OCI-LY7 (cell line): ENCODE measurements at regions not wholly inside any gene's neighbourhood (a gene's known extent, or its start where the extent isn't known, plus 50 kb on each side); places are given as distances from the start of the nearest gene placed in this dataset.

Experiments
- BruUV-seq: library from RNA; stranded (reverse); fragments of 400-500 nt; replicated peaks from 2 replicates; lab custom pipeline; 2021; lab: Mats Ljungman, UMichigan
- CTCF ChIA-PET: fragments of 300-600 bp; sonication (Branson Sonifier 250); formaldehyde crosslinking; loops from one replicate; lab custom pipeline; 2022; ENCODE audit warnings: antibody characterized with exemption; ENCODE audit not compliant: unreplicated experiment; lab: Charles Lee
- POLR2A ChIA-PET: fragments of 300-600 bp; sonication (Branson Sonifier 250); formaldehyde crosslinking; loops from one replicate; lab custom pipeline; 2022; ENCODE audit warnings: antibody characterized with exemption; lab: Charles Lee
- DNase-seq: peaks from one replicate; pipeline ENCODE4 v3.0.0-alpha.2; 2015; ENCODE audit warnings: low spot score
- H2AFZ ChIP-seq: fragments of 200-600 bp; sonication (generic), shearing (Covaris generic); 2 replicates; pipeline ENCODE4 v1.6.1; 2014; ENCODE audit warnings: mild to moderate bottlenecking, antibody characterized with exemption, low read length, moderate library complexity
- H3K27ac ChIP-seq: fragments of 200-600 bp; sonication (generic); 2 replicates; pipeline ENCODE4 v1.5.1; 2014; ENCODE audit warnings: mixed run types, low read depth, mild to moderate bottlenecking, moderate library complexity, low read length, inconsistent platforms; ENCODE audit not compliant: poor library complexity, severe bottlenecking
- H3K36me3 ChIP-seq: fragments of 200-600 bp; sonication (generic); 2 replicates; pipeline ENCODE4 v1.6.1; 2014; ENCODE audit warnings: mild to moderate bottlenecking, antibody characterized with exemption, low read length, moderate library complexity, mixed read lengths; ENCODE audit not compliant: insufficient read depth
- H3K4me1 ChIP-seq: fragments of 200-600 bp; sonication (generic); 2 replicates; pipeline ENCODE4 v1.5.1; 2014; ENCODE audit warnings: mild to moderate bottlenecking, low read length; ENCODE audit not compliant: insufficient read depth, poor library complexity, severe bottlenecking
- H3K4me2 ChIP-seq: fragments of 200-600 bp; sonication (generic); 2 replicates; pipeline ENCODE4 v1.6.1; 2014; ENCODE audit warnings: mild to moderate bottlenecking, low read length
- H3K4me3 ChIP-seq: fragments of 200-600 bp; sonication (generic); 2 replicates; pipeline ENCODE4 v1.5.1; 2014; ENCODE audit warnings: mild to moderate bottlenecking, low read depth, low read length; ENCODE audit not compliant: poor library complexity, severe bottlenecking
- H3K79me2 ChIP-seq: fragments of 200-600 bp; sonication (generic); 2 replicates; pipeline ENCODE4 v1.6.1; 2016; ENCODE audit warnings: low read depth, mild to moderate bottlenecking, low read length, moderate library complexity, mixed read lengths; ENCODE audit not compliant: insufficient read depth
- H3K9me2 ChIP-seq: fragments of 200-600 bp; sonication (generic); 2 replicates; pipeline ENCODE4 v1.6.1; 2016; ENCODE audit warnings: mild to moderate bottlenecking, low read length, mixed read lengths; ENCODE audit not compliant: insufficient read depth
- H3K9me3 ChIP-seq: fragments of 200-600 bp; sonication (generic); 2 replicates; pipeline ENCODE4 v1.6.1; 2014; ENCODE audit warnings: mild to moderate bottlenecking, mixed run types, low read length, mixed read lengths
- H4K20me1 ChIP-seq: fragments of 200-600 bp; sonication (generic); 2 replicates; pipeline ENCODE4 v1.6.1; 2014; ENCODE audit warnings: mild to moderate bottlenecking, antibody characterized with exemption, low read length, moderate library complexity, mixed read lengths; ENCODE audit not compliant: insufficient read depth
- EZH2phosphoT487 ChIP-seq: fragments of 200-600 bp; sonication (generic); IDR thresholded peaks from 2 replicates; pipeline ENCODE4 v1.6.1; 2018; ENCODE audit warnings: low read depth, borderline replicate concordance, mild to moderate bottlenecking, mixed run types, antibody characterized with exemption, low read length, moderate library complexity, mixed read lengths
- intact Hi-C: fragments of 100-400 bp; cut with micrococcal nuclease; formaldehyde crosslinking; loops from one replicate; pipeline ENCODE4 v1.10.0; 2022; ENCODE audit not compliant: unreplicated experiment
- TF ChIP-seq, protein P1 (sequence below): fragments of 200-600 bp; sonication (generic); conservative IDR thresholded peaks from 2 replicates; pipeline ENCODE4 v1.5.1; 2014; ENCODE audit warnings: mild to moderate bottlenecking, antibody characterized with exemption, low read length, moderate library complexity, mixed read lengths

GRCh38 chr1:39087435-39087834, 61.3 kb downstream of the NDUFS5 start:
- BruUV-seq = no TSS peak
- TF ChIP-seq EZH2phosphoT487 = no peak
- TF ChIP-seq, protein P1, sequence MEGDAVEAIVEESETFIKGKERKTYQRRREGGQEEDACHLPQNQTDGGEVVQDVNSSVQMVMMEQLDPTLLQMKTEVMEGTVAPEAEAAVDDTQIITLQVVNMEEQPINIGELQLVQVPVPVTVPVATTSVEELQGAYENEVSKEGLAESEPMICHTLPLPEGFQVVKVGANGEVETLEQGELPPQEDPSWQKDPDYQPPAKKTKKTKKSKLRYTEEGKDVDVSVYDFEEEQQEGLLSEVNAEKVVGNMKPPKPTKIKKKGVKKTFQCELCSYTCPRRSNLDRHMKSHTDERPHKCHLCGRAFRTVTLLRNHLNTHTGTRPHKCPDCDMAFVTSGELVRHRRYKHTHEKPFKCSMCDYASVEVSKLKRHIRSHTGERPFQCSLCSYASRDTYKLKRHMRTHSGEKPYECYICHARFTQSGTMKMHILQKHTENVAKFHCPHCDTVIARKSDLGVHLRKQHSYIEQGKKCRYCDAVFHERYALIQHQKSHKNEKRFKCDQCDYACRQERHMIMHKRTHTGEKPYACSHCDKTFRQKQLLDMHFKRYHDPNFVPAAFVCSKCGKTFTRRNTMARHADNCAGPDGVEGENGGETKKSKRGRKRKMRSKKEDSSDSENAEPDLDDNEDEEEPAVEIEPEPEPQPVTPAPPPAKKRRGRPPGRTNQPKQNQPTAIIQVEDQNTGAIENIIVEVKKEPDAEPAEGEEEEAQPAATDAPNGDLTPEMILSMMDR = no peak
- H3K79me2 ChIP-seq = no peaks in the 10 kb centered on the region
- H3K9me3 ChIP-seq = no peaks in the 10 kb centered on the region
- no peaks in the 10 kb centered on the region for H4K20me1 ChIP-seq
- H3K4me2 ChIP-seq = no peak overlapping the region
- H3K27ac ChIP-seq = no peak overlapping the region
- no peak overlapping the region for H2AFZ ChIP-seq
- DNase-seq = no peak
- CTCF ChIA-PET = no interaction called here
- H3K9me2 ChIP-seq = no peaks in the 10 kb centered on the region
- H3K4me3 ChIP-seq = no peak overlapping the region
- no peaks in the 10 kb centered on the region for H3K36me3 ChIP-seq
- intact Hi-C loops = no loop called here
- H3K4me1 ChIP-seq = no peaks in the 10 kb centered on the region
- POLR2A ChIA-PET = interaction anchor here (0.6 kb wide), 1 partner anchor 46 kb away, joined by 4 read pairs; no protein-coding TSS in a partner anchor

- BruUV-seq = no TSS peak
- Histone ChIP-seq H3K4me1 (no peaks in the 10 kb centered on the region), H3K79me2 (no peaks in the 10 kb centered on the region), H3K27ac (no peak overlapping the region), H3K4me3 (no peak overlapping the region), H2AFZ (no peak overlapping the region), H3K9me3 (no peaks in the 10 kb centered on the region), H3K36me3 (no peaks in the 10 kb centered on the region), H4K20me1 (no peaks in the 10 kb centered on the region), H3K4me2 (no peak overlapping the region), H3K9me2 (no peaks in the 10 kb centered on the region)
- POLR2A ChIA-PET = no interaction called here
- no peak for TF ChIP-seq EZH2phosphoT487
- TF ChIP-seq, protein P1 = peak; percentile 57
- DNase-seq = peak; percentile 31
- CTCF ChIA-PET = no interaction called here
- intact Hi-C loops = no loop called here
Measured at GRCh38 chr1:39088658-39089057, 62.5 kb downstream of the NDUFS5 start.

DNA sequence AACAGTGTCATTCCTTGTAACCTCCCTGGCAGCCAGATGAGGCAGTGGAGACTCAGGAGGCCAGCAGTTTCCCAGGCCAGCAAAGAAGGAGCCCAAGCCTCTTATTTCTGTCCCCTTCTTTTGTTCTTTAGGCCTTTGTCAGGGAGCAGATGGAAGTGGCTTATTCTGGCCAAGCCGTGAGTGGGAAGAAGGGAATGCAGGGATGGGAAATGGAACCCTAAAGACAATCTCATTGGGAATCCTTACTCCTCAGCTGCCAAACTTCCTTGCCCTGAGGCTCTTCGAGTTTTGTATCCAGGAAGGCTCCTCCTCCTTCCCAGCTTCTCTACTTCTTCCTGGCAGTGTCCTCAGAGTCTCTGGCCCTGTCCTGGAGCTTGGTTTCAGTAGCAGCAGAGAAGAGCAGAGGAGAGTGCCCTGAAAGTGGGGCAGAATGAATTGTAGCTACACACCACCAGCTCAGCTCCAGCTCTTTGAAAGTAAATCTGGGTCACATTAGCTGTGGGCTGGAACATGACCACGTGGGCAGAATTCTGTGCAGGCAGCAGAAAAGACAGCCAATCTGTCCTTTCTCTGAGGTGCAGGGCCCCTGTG, 63.9 kb downstream of the NDUFS5 start:
- ChIA-PET POLR2A (interaction anchor here (0.6 to 1.2 kb wide), 3 partner anchors 25 to 235 kb away, joined by 3 to 4 read pairs (median 3); no protein-coding TSS in a partner anchor), CTCF (interaction anchor here (0.5 kb wide), 1 partner anchor 133 kb away, joined by 4 read pairs; no protein-coding TSS in a partner anchor)
- no TSS peak for BruUV-seq
- H3K9me2 ChIP-seq = no peaks in the 10 kb centered on the region
- no peak overlapping the region for H2AFZ ChIP-seq
- H3K4me2 ChIP-seq = no peak overlapping the region
- no peak overlapping the region for H3K4me3 ChIP-seq
- H3K36me3 ChIP-seq = no peaks in the 10 kb centered on the region
- H3K79me2 ChIP-seq = no peaks in the 10 kb centered on the region
- intact Hi-C loops = loop anchor here (5.0 kb wide), 1 partner anchor 98 kb away; the partner anchor contains the start of gene AKIRIN1
- no peaks in the 10 kb centered on the region for H4K20me1 ChIP-seq
- H3K9me3 ChIP-seq = no peaks in the 10 kb centered on the region
- H3K27ac ChIP-seq = no peak overlapping the region
- no peaks in the 10 kb centered on the region for H3K4me1 ChIP-seq
- no peak for DNase-seq
- TF ChIP-seq, protein P1 = no peak
- TF ChIP-seq EZH2phosphoT487 = no peak
